H1 (cell line): ENCODE measurements at regions not wholly inside any gene's neighbourhood (a gene's known extent, or its start where the extent isn't known, plus 50 kb on each side); places are given as distances from the start of the nearest gene placed in this dataset.

ENCODE experiments used
- CBX8 ChIP-seq: fragments of 300-800, 300-1000 bp; sonication (generic); IDR thresholded peaks from 2 replicates; pipeline ENCODE4 v1.7.1; 2016; ENCODE audit warnings: low read depth, low read length, borderline replicate concordance
- CTCF ChIP-seq, 3 experiments: IDR thresholded peaks; 1 replicate in 2 of 3; 2 replicates in 1 of 3; pipeline versions ENCODE4 v1.5.1 to v1.6.1; 2011; ENCODE audit warnings: low read length in 3 of 3, mild to moderate bottlenecking in 3 of 3, inconsistent platforms in 2 of 3, low read depth in 1 of 3, moderate library complexity in 1 of 3; ENCODE audit not compliant: insufficient read depth in 1 of 3; ENCODE audit errors: control extremely low read depth in 1 of 3
- RFX5 ChIP-seq: IDR thresholded peaks from 2 replicates; pipeline ENCODE4 v1.6.1; 2011; ENCODE audit warnings: low read depth, low read length, improper control_type of control experiment, borderline replicate concordance
- TAF1 ChIP-seq: IDR thresholded peaks from 2 replicates; pipeline ENCODE4 v1.6.1; 2011; ENCODE audit warnings: mild to moderate bottlenecking, low read depth, low read length
- YY1 ChIP-seq: IDR thresholded peaks from 2 replicates; pipeline ENCODE4 v1.6.1; 2011; ENCODE audit warnings: low read depth, mild to moderate bottlenecking, low read length
- ZNF274 ChIP-seq: IDR thresholded peaks from 2 replicates; pipeline ENCODE4 v1.7.0; 2012; ENCODE audit warnings: low read length, borderline replicate concordance; ENCODE audit errors: extremely low read depth

GRCh38 chr2:204133476-204133875, 196.9 kb downstream of the ICOS start:
- TF ChIP-seq TAF1 = no peak
- no peak for TF ChIP-seq ZNF274
- TF ChIP-seq CTCF (IDR thresholded peaks at IDR 0.05; ENCODE audit: control extremely low read depth in 1 of 3, insufficient read depth in 1 of 3, low read depth in 1 of 3, low read length in 3 of 3) = no peak
- TF ChIP-seq RFX5 = no peak
- no peak for TF ChIP-seq CBX8
- no peak for TF ChIP-seq YY1
